Stimulated activated CD4-positive, alpha-beta T cell treated with anti-CD3 and anti-CD28 coated beads, Interleukin-2, amount 100 ng/mL, for 48 hours (primary cell): ENCODE measurements at regions not wholly inside any gene's neighbourhood (a gene's known extent, or its start where the extent isn't known, plus 50 kb on each side); places are given as distances from the start of the nearest gene placed in this dataset.
"Not testable (repeated sequence)": the region's sequence is repeated elsewhere in the genome, so short reads cannot be mapped to it uniquely, and the experiment has no call there.

ENCODE experiments used
- DNase-seq, 2 donors: peaks; one replicate each; pipeline ENCODE4 v3.0.0-alpha.2; 2020

DNA sequence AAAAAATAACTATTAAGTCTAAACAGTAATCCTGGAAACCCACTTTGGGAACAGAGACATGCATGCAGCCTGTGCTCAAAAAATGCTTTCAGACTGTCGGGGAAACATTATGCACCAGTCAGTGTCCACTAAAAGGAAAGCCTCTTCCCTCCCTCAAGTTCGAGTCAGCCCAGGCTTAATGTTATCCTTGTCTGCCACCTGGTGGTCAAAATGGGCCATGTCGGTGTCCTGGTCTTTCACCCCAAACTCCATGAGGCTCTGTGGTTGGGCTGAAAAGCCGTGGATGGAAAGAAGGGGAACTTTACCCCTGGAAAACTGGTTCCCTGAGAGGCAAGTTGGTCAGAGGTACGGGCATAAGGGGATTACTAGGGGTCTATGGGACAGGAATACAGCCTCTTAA is 88.4 kb upstream of the ZNF492 start:
- DNase-seq, result peak; percentile 32 to 37

DNA sequence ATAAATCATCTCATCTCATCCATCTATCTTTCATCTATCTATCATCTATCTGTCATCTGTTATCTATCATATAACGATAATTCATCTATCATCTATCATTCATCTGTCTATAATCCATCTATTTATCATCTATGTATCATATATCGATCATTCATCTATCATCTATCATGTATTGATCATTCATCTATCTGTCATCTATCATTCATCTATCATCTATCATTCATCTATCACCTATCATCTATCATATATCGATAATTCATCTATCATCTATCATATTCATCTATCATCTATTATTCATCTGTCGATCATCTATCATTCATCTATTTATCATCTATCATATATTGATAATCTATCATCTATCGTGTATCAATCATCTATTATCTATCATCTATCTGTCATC is 100.4 kb upstream of the ZNF492 start:
- no peak for DNase-seq

DNA sequence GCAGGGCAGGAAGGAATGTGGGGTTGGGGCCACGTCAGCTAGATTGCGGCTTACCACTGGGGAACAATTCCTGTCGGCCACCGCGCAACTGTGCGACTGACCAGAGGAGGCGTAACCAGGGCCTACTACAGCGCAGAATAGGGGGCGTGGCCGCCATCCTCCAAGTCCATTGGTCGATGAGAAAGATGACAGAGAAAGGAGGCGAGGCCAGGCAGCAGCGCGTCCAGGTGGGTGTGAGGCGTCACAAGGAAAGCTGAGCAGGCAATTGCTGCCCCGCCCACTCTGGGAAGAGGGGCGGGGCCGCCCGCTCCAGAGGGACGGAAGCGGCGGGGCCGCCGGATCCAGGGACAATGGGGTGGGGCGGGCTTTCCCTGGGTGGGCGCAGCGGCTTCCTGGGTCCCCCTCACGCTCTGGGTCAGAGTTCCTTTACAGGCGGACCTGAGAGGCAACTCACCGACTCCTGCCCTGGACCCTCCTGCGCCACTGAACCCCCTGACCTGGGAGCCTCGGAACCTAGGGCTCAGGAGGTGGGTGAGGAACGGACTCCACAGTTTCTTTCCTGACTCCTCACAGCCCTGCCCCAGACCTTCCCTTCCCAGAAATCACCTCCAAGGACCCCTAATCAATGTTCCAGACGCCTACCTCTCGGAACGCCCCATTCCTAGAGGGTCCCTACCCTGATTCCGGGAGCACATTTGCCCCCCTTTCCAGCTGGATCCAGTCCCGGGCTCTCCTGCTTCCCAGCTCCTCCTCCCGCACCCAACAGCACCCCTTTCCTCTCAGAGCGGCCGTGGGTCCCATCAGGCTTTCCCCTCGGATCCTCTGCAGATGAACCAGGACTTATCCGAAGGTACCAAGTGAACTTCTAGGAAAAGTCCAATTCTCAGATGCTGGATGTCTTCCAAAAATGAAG is 101.5 kb upstream of the ZNF492 start:
- no peak for DNase-seq

DNA sequence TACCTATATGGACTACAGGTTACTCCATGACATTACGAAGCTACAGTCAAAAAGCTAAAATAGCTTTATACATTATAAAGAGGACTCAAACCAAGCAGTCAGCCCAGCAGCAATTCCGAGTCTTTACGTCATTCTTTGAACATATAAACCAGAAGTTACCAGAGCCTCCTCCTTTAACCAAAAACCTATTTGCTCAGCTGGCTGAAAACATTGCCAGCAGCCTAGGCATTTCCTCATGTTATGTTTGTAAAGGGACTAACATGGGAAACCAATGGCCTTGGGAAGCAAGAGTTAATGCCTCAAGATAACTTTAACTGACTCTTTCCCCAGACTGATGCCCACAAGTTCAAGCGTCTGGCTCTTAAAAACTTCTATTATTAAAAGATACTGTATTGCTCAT is 104.1 kb upstream of the ZNF492 start:
- DNase-seq, result no peak

DNA sequence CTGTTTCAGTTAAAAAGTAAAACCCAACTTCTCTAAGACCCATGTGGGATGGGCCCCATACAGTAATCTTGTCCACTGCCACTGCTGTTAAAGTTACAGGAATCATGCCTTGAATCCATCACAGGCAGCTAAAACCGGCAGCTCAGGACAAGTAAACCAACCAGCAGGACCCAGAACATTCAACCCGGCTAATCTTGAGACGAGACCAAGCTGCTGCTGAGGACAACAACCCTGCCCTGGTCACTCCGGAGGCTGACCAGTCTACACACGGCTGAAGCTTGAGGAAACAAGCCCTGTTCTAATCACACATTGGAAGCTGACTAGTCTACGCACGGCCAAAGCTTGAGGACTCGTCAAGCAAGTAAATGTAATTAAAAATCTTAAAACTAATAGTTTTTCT is 105.2 kb upstream of the ZNF492 start:
- no peak for DNase-seq

DNA sequence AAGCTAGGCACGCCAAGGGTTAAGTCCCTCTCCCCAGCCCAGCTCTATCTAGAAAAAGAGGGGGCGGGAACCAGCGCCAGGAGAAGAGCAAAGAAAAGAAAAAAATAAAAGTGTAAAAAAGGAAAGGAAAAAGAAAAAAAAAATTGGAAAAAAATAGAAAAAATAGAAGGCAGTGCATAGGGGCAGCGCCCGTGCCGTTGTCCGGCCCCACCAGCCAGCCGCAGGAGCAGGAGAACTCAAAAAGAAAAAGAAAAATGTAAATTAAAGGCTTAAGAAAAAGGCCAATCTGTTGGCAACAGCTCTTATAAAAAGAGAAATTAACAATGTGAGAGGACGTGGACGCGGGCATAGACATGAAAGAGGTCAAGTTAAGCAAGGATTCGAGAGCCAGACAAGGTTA is 105.4 kb upstream of the ZNF98 start:
- no peak for DNase-seq

DNA sequence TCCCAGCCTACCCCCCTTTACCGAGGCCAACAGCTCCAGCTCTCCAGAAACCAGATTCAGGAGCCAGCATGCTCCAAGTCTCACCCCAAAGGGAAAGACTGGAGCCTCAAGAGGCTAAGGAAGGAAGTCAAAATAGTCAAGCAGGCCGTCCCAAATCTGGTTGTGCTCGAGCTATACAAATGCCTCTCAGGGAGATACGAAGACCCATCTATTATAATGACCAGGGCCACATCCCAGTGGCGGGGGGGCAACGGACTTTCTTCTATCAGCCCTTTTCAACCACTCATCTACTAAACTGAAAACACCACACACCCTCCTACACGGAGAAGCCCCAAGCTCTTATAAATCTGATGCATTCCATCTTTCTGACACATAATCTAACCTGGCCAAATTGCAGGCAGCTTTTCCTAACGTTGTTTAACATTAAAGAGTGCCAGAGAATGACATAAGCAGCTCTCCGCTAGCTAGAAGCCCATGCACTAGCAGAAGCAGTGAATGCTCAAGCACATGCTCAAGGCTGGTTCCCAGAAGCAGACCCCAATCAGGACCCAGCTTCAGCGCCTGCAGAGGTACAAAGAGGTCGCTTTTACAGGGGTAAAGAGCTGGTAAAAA is 104.6 kb upstream of the ZNF98 start:
- no peak for DNase-seq

DNA sequence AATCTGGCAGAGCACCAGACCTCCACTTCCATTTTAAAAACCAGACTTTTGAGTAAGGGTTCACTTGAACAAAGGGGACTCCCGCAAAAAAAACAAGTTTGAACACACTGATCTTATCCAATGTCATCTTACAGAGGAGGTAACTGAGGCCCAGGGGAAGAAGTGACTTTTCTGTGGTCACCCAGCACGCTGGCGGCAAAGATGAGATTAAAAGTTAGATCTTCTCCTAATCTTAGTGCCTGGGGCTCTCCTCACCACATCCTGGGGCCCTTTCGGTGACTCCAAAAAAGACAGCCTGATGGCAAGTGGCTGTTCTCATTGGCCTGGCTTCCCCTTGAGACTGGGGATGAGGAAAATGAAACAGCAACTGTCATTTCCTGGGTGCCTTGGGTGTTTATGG is 101.8 kb upstream of the ZNF98 start:
- no peak for DNase-seq

DNA sequence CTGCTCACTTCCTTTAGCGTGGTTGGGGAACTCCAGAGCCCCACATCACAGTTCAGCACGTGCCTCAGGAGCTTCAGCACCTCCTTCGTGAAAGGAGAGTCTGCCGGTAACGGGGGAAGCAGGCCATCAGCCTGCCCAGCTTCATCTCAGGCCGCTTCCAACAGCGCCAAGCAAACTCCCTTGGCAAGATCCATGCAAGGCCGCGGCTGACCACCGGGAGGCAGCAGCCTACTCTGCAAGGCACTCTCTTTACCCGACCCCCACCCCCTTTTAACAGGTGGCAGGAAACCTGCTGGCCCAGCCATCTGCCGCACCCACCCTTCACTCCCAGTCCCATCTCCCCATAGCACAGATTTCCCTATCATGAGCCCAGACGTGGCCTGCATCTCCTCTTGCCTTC is 97.4 kb upstream of the ZNF98 start:
- DNase-seq, result not testable (repeated sequence)

DNA sequence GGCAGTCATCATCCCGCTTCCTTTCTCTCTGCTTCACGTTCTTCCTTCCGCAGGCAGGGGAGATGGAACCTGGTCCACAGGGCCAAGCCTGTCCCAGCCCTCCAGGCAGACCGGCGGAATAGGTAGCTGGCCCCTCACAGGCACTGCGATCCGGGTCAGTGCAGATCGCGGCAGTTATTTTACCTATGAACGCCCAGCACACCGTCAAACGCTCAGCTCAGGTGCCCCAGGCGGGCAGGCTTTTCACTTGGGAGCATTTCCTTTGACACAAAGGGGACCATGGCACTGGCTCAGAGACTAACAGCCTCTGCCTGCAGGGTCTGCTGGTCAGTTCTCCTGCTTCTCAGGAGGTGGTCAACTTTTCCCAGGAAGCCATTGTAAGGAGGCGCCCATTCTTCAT is 97.0 kb upstream of the ZNF98 start:
- DNase-seq, result no peak

DNA sequence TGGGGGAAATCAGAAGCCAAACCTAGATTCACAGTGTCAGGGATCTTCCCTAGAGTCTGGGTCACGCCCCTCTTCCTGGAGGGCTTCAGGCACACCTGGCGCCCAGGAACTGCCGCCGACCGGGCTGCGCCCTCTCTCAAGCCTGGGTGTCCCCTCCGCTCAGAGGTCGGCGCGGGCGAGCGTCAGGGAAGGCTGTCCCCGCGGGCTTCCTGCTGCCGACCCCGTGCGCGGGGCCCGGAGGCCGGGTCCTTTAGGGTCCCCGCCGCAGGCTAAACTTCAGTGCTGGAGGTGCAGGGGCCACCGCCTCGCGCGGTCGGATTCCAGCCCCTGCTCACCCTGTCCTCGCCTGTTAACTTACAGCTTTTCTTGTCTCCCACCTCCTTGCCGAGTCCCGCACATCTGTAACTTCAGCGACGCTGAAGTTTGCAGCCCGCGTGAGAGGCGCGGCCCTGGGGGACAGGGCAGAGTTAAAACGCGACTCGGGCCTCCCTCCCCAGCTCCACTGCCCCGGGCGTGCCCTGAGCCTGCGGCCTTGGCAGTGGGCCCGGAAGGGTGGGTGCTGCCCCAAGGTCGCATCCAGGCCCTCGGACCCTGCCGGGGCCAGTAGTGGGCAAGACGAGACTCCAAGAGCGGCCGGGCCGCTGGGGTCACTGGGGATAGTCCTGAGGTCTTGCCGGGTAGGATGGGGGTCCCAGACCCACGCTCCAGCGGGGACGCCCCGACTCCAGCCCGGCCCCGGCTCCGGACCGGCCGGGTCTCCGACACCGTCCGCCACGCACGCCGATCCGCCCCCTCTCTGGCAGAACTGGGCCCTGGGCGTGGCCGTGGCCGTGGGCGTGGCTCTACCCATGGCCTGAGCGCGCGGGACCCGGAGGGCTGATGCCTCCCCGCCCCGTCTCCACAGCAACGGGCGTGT is 95.6 kb upstream of the ZNF98 start:
- DNase-seq, result no peak

DNA sequence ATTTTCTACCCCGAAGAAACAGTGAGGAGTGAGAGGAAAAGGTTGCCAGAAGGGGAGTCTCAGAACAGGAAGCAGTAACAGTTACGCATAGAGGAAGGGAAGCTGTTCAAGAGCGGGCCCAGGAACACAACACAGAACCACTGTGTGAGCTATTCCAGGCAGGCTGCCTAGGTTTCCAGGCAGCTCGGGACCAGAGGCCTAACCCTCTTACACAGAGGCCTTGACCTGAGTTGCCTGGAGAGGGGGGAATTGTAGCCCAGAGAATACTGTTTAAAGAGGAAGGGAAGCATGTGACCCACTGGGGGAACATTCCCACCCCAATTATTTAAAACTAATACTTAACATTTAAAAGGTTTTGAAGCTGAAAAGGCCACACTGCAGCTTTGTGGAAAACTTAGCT is 93.3 kb upstream of the ZNF98 start:
- DNase-seq, result no peak

DNA sequence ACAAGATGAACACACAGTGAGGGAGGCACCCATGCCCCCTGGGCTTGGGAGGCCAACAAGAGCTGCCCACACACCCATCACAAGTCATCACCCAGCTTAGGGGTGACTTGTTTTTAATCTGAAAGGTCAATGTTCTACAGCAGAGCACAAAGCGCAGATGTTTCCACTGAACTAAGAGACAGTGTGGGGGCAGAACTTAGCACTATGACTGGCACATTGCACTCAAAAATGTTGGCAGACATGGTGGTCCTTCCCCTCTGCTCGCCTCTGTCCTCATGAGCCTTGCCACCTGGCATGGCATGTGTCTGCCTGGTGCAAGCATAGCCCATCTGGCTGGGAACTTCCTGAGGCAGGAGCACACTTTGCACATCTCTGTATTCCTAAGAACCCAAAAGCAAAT is 81.4 kb upstream of the ZNF98 start:
- DNase-seq, result no peak

DNA sequence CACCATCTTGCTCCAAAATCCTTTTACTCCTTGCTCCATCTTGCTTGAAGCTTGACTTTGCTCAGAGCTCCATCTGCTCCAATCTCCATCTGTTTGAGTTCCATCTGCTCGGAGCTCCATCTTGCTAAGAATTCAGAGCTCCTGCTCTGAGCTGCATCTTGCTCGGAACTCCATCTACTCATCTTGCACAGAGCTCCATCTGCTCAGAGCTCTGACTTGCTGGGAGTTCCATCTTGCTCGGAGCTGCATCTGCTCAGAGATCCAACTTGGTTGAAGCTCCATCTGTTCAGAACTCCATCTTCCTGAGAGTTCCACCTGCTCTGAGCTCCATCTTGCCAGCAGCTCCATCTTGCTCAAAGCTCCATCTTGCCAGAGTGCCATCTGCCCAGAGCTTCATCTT is 80.6 kb upstream of the ZNF98 start:
- DNase-seq, result no peak

DNA sequence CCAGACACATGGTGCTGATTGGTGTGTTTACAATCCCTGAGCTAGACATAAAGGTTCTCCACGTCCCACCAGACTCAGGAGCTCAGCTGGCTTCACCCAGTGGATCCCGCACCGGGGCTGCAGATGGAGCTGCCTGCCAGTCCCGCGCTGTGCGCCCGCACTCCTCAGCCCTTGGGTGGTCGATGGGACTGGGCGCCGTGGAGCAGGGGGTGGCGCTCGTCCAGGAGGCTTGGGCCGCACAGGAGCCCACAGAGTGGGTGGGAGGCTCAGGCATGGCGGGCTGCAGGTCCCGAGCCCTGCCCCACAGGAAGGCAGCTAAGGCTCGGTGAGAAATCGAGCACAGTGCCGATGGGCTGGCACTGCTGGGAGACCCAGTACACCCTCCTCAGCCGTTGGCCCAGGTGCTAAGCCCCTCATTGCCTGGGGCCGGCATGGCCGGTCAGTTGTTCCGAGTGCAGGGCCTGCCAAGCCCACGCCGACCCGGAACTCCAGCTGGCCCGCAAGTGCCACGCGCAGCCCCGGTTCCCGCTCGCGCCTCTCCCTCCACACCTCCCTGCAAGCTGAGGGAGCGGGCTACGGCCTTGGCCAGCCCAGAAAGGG is 76.8 kb upstream of the ZNF98 start:
- DNase-seq, result not testable (repeated sequence)

DNA sequence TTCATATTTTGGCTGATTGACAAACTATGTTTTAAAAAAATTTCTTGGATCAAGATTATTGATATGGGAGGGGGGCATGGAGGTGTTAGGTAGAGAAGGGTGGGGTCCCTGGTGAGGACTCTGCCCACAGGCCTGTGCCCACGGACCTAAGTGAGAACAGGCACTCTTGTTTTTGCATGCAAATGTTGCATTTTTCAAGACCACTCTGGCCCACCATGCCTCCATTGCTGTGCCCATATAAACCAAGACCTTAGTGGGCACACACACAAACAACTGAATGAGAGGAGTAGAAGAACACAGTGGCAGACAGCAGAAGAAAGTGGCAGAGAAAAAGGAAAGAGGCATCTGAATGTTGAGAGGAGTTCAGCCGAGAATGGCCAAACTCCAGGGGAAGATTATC is 69.6 kb upstream of the ZNF98 start:
- no peak for DNase-seq

DNA sequence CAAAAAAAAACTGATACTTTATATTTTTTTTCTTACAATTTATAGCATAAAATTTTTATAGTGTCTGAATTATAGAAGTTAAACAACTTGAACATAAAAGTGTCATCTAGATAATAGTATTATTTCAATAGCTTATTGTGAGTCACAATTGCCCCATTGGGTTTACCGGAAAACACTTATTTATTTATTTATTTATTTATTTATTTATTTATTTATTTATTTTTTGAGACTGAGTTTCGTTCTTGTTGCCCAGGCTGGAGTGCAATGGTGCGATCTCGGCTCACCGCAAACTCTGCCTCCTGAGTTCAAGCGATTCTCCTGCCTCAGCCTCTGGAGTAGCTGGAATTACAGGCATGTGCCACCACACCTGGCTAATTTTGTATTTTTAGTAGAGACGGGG is 61.4 kb upstream of the ZNF98 start:
- not testable (repeated sequence) for DNase-seq

DNA sequence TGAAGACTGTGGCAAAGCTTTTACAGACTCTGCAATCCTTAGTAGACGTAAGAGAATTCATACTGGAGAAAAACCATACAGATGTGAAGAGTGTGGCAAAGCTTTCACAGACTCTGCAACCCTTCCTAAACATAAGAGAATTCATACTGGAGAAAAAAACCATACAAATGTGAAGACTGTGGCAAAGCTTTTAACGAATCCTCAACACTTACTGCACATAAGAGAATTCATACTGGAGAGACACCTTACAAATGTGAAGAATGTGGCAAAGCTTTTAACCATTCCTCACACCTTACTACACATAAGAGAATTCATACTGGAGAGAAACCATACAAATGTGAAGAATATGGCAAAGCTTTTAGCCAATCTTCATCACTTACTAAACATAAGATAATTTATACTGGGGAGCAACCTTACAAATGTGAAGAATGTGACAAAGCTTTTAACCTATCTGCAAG is 50.1 kb upstream of the ZNF98 start:
- no peak for DNase-seq
